HG03460 (cell line): ENCODE measurements at regions not wholly inside any gene's neighbourhood (a gene's known extent, or its start where the extent isn't known, plus 50 kb on each side); places are given as distances from the start of the nearest gene placed in this dataset.
"Not testable (repeated sequence)": the region's sequence is repeated elsewhere in the genome, so short reads cannot be mapped to it uniquely, and the experiment has no call there.

ENCODE experiments used
- ATAC-seq: cut with Tn5 transposase; IDR thresholded peaks from one replicate; pipeline ENCODE4 v1.9.1; 2021; ENCODE audit not compliant: unreplicated experiment

- no peak for ATAC-seq
These were observed 100.7 kb downstream of the SLC16A1 start for GRCh38 chr1:112855152-112855828.

GRCh38 chr1:112854368-112854984, 101.5 kb downstream of the SLC16A1 start:
- not testable (repeated sequence) for ATAC-seq

GRCh38 chr1:112853915-112854314, 102.1 kb downstream of the SLC16A1 start:
- ATAC-seq = not testable (repeated sequence)

- no peak for ATAC-seq
These were observed 103.1 kb downstream of the SLC16A1 start for GRCh38 chr1:112852934-112853333.

- ATAC-seq = no peak
These were observed 103.7 kb downstream of the SLC16A1 start for GRCh38 chr1:112852276-112852675.

- no peak for ATAC-seq
These were observed 105.8 kb downstream of the SLC16A1 start for GRCh38 chr1:112850034-112850757.

- no peak for ATAC-seq
These were observed 106.5 kb downstream of the SLC16A1 start for GRCh38 chr1:112849425-112850033.

GRCh38 chr1:112841825-112842224, 114.2 kb downstream of the SLC16A1 start:
- ATAC-seq = no peak

- ATAC-seq = peak; percentile 70
These were observed 115.1 kb downstream of the SLC16A1 start for GRCh38 chr1:112840631-112841624.

GRCh38 chr1:112836642-112837041, 119.4 kb downstream of the SLC16A1 start:
- ATAC-seq = no peak

GRCh38 chr1:112833806-112834205, 118.7 kb upstream of the PPM1J start:
- ATAC-seq = no peak

GRCh38 chr1:112832259-112832658, 117.1 kb upstream of the PPM1J start:
- not testable (repeated sequence) for ATAC-seq

- ATAC-seq = not testable (repeated sequence)
These were observed 114.6 kb upstream of the PPM1J start for GRCh38 chr1:112829691-112830090.

- ATAC-seq = no peak
These were observed 113.6 kb upstream of the PPM1J start for GRCh38 chr1:112828716-112829115.

GRCh38 chr1:112827391-112827790, 112.3 kb upstream of the PPM1J start:
- not testable (repeated sequence) for ATAC-seq

GRCh38 chr1:112826217-112826944, 111.2 kb upstream of the PPM1J start:
- ATAC-seq = no peak

- ATAC-seq = not testable (repeated sequence)
These were observed 110.6 kb upstream of the PPM1J start for GRCh38 chr1:112825563-112826216.

- ATAC-seq = not testable (repeated sequence)
These were observed 109.9 kb upstream of the PPM1J start for GRCh38 chr1:112825075-112825474.
